GM21576 (cell line): ENCODE measurements at regions not wholly inside any gene's neighbourhood (a gene's known extent, or its start where the extent isn't known, plus 50 kb on each side); places are given as distances from the start of the nearest gene placed in this dataset.
"Not testable (repeated sequence)": the region's sequence is repeated elsewhere in the genome, so short reads cannot be mapped to it uniquely, and the experiment has no call there.

Experiments used
- ATAC-seq: cut with Tn5 transposase; IDR thresholded peaks from one replicate; pipeline ENCODE4 v1.9.1; 2021; ENCODE audit warnings: mild to moderate bottlenecking, moderate library complexity; ENCODE audit not compliant: unreplicated experiment

- ATAC-seq = no peak
Measured at GRCh38 chr13:88369866-88370265, 698.7 kb downstream of the SLITRK5 start.

GRCh38 chr13:88376760-88377388 lies 705.7 kb downstream of the SLITRK5 start:
- ATAC-seq = no peak

- ATAC-seq = no peak
Measured at GRCh38 chr13:88377852-88378251, 706.7 kb downstream of the SLITRK5 start.

GRCh38 chr13:88384542-88384941 lies 713.4 kb downstream of the SLITRK5 start:
- no peak for ATAC-seq

- no peak for ATAC-seq
Measured at GRCh38 chr13:88395804-88396203, 724.6 kb downstream of the SLITRK5 start.

- no peak for ATAC-seq
Measured at GRCh38 chr13:88411696-88412095, 740.5 kb downstream of the SLITRK5 start.

GRCh38 chr13:88417801-88418200 lies 746.6 kb downstream of the SLITRK5 start:
- ATAC-seq = no peak

GRCh38 chr13:88424463-88424862 lies 753.3 kb downstream of the SLITRK5 start:
- ATAC-seq = no peak

- no peak for ATAC-seq
Measured at GRCh38 chr13:88426661-88427060, 755.5 kb downstream of the SLITRK5 start.

- no peak for ATAC-seq
Measured at GRCh38 chr13:88429862-88430261, 758.7 kb downstream of the SLITRK5 start.

GRCh38 chr13:88434953-88435352 lies 763.8 kb downstream of the SLITRK5 start:
- ATAC-seq = no peak

GRCh38 chr13:88436974-88437373 lies 765.8 kb downstream of the SLITRK5 start:
- ATAC-seq = no peak

GRCh38 chr13:88450515-88450914 lies 779.3 kb downstream of the SLITRK5 start:
- no peak for ATAC-seq

- no peak for ATAC-seq
Measured at GRCh38 chr13:88456151-88456550, 785.0 kb downstream of the SLITRK5 start.

- ATAC-seq = no peak
Measured at GRCh38 chr13:88459331-88459730, 788.2 kb downstream of the SLITRK5 start.

GRCh38 chr13:88461272-88462009 lies 790.3 kb downstream of the SLITRK5 start:
- ATAC-seq = no peak

GRCh38 chr13:88464851-88465250 lies 793.7 kb downstream of the SLITRK5 start:
- ATAC-seq = no peak

- no peak for ATAC-seq
Measured at GRCh38 chr13:88472316-88472715, 801.1 kb downstream of the SLITRK5 start.

- no peak for ATAC-seq
Measured at GRCh38 chr13:88483202-88483601, 812.0 kb downstream of the SLITRK5 start.

- ATAC-seq = no peak
Measured at GRCh38 chr13:88507909-88508308, 836.7 kb downstream of the SLITRK5 start.

- not testable (repeated sequence) for ATAC-seq
Measured at GRCh38 chr13:88512993-88513392, 841.8 kb downstream of the SLITRK5 start.

- ATAC-seq = no peak
Measured at GRCh38 chr13:88526186-88526852, 855.1 kb downstream of the SLITRK5 start.
